KOPT-K1 (cell line): ENCODE measurements at regions not wholly inside any gene's neighbourhood (a gene's known extent, or its start where the extent isn't known, plus 50 kb on each side); places are given as distances from the start of the nearest gene placed in this dataset.

ENCODE experiments used
- H3K27ac ChIP-seq: fragments of 200-600 bp; sonication (generic); 2 replicates; pipeline ENCODE4 v1.5.1; 2016; ENCODE audit warnings: antibody characterized with exemption, mild to moderate bottlenecking, low read depth, low read length; ENCODE audit not compliant: poor library complexity, severe bottlenecking
- H3K36me3 ChIP-seq: fragments of 200-600 bp; sonication (generic); 2 replicates; pipeline ENCODE4 v1.5.1; 2017; ENCODE audit warnings: antibody characterized with exemption, mild to moderate bottlenecking, low read length, moderate library complexity; ENCODE audit not compliant: insufficient read depth
- H3K9me3 ChIP-seq: fragments of 200-600 bp; sonication (generic); 2 replicates; pipeline ENCODE4 v1.5.1; 2017; ENCODE audit warnings: antibody characterized with exemption, low read length, mild to moderate bottlenecking; ENCODE audit not compliant: insufficient read depth, poor library complexity, severe bottlenecking

GRCh38 chr10:55400075-55400849 lies 599.2 kb upstream of the PCDH15 start:
- Histone ChIP-seq H3K36me3 (no peaks in the 10 kb centered on the region), H3K27ac (no peak overlapping the region), H3K9me3 (no peaks in the 10 kb centered on the region)

DNA sequence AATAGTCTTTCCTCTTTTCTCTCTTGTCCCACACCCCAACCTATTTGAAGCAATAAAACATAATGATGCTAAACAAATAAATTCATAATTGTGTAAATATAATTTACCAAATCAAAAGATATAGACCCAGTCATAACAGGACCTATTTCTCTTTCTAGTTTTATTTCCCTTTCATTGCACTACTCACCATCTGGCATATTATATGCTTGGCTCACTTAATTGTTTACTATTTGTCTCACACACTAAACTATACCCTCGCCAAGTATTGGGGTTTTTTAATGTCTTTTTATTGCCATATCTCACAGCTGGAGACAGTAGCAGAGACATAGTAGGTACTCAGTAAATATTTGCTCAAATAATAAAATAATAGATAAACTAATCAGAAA lies 597.5 kb upstream of the PCDH15 start:
- no peaks in the 10 kb centered on the region for H3K9me3 ChIP-seq
- no peaks in the 10 kb centered on the region for H3K36me3 ChIP-seq
- H3K27ac ChIP-seq = no peak overlapping the region

DNA sequence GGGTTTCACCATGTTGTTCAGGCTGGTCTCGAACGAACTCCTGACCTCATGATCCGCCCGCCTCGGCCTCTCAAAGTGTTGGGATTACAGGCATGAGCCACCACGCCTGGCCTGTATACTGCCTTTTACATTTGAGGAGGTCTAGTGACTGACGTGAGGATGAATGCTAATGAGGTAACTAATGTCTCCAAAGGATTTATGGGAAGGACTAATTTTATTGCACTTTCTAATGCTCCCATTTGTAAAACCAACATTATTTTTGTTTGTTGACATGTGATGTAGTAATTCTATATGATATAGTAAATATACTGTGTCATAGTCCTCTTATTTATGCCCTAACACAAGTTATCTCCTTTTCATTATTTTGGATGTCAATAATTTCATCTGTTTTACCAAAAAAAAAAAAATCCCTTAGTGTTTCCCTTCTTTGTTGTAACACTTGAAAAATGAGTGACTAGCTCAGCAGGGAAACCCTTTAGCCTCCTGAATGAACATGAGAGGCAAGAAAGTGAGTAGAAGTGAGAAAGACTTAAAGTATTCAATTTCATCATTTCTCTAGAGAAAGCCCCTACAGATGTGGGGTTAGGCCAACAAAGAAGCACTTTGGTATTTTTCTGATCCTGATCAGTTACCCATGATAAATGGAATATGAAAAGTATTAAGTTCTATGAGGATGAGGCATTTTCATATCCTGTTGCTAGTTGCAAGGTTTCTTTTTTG lies 596.9 kb upstream of the PCDH15 start:
- Histone ChIP-seq H3K36me3 (no peaks in the 10 kb centered on the region), H3K27ac (no peak overlapping the region), H3K9me3 (no peaks in the 10 kb centered on the region)

- H3K27ac ChIP-seq = no peak overlapping the region
- no peaks in the 10 kb centered on the region for H3K9me3 ChIP-seq
- H3K36me3 ChIP-seq = no peaks in the 10 kb centered on the region
Measured at GRCh38 chr10:55378196-55378595, 577.2 kb upstream of the PCDH15 start.

DNA sequence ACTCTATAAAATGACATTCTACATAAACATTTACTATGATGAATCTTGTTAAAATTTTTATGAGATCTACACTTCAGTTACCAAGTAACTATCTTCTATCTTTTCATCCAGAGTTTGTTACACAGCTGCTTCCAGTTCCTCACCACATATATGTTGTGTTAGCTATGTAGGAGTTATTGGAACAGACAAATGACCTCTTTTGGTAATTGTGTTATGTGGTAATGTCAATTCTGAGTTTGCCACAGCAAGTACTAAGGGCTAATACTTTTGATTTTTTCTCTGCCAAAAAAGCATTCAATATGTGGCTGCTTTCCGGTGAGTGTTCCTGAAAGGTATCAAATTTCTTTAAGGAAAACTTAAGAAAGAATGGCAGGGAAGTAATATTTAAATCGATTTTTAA lies 573.9 kb upstream of the PCDH15 start:
- no peaks in the 10 kb centered on the region for H3K36me3 ChIP-seq
- H3K9me3 ChIP-seq = no peaks in the 10 kb centered on the region
- no peak overlapping the region for H3K27ac ChIP-seq

DNA sequence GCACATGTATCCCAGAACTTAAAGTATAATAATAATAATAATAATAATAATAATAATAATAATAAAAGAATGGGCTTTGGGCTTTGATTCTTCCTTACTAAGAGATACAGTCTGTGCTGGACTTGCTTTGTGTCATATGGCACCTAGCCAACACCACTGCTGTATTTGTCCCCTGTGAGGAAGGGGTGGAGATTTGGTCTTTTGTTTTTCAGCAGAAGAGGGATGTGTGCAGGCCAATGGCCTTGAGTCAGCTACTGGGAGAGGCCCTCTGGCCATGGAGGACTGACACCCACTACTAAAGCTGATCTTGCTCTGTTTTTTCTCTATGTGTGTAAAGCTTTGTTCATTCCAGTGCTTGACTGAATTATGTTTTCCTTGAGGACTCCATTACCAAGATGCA lies 573.0 kb upstream of the PCDH15 start:
- H3K36me3 ChIP-seq = no peaks in the 10 kb centered on the region
- no peaks in the 10 kb centered on the region for H3K9me3 ChIP-seq
- H3K27ac ChIP-seq = no peak overlapping the region

- Histone ChIP-seq H3K27ac (no peak overlapping the region), H3K36me3 (no peaks in the 10 kb centered on the region), H3K9me3 (no peaks in the 10 kb centered on the region)
Measured at GRCh38 chr10:55369670-55370420, 568.8 kb upstream of the PCDH15 start.

- Histone ChIP-seq H3K36me3 (no peaks in the 10 kb centered on the region), H3K9me3 (no peaks in the 10 kb centered on the region), H3K27ac (no peak overlapping the region)
Measured at GRCh38 chr10:55368467-55368866, 567.4 kb upstream of the PCDH15 start.

DNA sequence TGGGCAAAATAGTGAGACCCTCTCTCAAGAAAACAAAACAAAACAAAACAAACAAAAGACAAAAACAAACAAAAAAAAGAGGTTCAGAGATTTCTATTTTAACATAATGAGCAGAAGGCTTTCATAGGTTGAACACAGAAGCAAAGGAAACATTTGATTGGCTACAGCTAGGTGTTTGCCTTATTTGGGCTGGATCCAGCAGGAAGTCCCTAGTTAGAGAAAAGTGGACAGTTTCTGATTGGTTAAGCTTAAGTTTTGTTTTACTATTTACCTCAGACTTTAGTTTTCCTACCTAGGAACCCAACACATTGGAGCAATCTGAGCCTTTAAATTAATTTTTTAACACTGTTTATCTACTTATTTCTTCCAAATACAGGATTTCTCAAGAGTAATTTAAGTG lies 566.5 kb upstream of the PCDH15 start:
- no peaks in the 10 kb centered on the region for H3K9me3 ChIP-seq
- no peaks in the 10 kb centered on the region for H3K36me3 ChIP-seq
- no peak overlapping the region for H3K27ac ChIP-seq

- no peaks in the 10 kb centered on the region for H3K9me3 ChIP-seq
- H3K36me3 ChIP-seq = no peaks in the 10 kb centered on the region
- H3K27ac ChIP-seq = no peak overlapping the region
Measured at GRCh38 chr10:55358539-55358938, 557.5 kb upstream of the PCDH15 start.

- Histone ChIP-seq H3K27ac (no peak overlapping the region), H3K9me3 (no peaks in the 10 kb centered on the region), H3K36me3 (no peaks in the 10 kb centered on the region)
Measured at GRCh38 chr10:55353414-55353813, 552.4 kb upstream of the PCDH15 start.

GRCh38 chr10:55351431-55351830 lies 550.4 kb upstream of the PCDH15 start:
- H3K36me3 ChIP-seq = no peaks in the 10 kb centered on the region
- no peak overlapping the region for H3K27ac ChIP-seq
- H3K9me3 ChIP-seq = no peaks in the 10 kb centered on the region

- no peaks in the 10 kb centered on the region for H3K9me3 ChIP-seq
- no peak overlapping the region for H3K27ac ChIP-seq
- H3K36me3 ChIP-seq = no peaks in the 10 kb centered on the region
Measured at GRCh38 chr10:55348534-55348933, 547.5 kb upstream of the PCDH15 start.

DNA sequence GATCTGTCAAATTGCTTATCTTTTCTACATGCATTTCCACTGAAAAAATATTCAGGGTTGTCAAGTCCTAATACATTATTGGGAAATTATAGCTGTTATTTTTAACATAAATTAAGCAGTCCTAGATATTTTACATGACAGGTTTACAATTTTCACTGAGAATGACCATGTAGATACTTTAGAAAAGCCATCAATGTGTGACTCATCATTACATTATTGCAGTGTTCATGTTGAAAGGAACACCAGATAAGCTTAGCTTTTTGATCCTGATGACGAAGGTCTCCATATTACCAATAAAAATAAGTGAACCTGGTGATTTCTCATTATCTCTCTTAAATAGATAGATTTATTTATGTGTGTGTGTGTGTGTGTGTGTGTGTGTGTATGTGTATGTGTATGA lies 529.5 kb upstream of the PCDH15 start:
- Histone ChIP-seq H3K36me3 (no peaks in the 10 kb centered on the region), H3K9me3 (no peaks in the 10 kb centered on the region), H3K27ac (no peak overlapping the region)

DNA sequence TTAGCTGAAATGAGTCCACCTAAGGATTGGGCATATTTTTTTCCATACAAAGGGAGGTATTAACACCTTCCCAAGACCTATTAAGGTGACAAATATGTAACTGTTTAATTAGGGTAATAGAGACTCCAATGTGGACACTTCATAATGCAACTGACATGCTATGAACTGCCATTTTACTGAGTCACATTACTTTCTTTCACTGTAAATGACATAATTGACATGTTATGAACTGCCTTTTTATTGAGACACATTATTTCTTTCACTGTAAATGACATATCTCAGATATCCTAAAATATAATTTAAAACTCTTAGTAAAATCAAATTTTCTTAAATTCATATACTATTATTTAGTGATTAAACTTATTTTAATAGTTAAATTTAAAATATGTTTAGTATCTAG lies 528.8 kb upstream of the PCDH15 start:
- Histone ChIP-seq H3K9me3 (no peaks in the 10 kb centered on the region), H3K27ac (no peak overlapping the region), H3K36me3 (no peaks in the 10 kb centered on the region)
